IPS-NIHi11 (cell line): ENCODE measurements at regions not wholly inside any gene's neighbourhood (a gene's known extent, or its start where the extent isn't known, plus 50 kb on each side); places are given as distances from the start of the nearest gene placed in this dataset.

ENCODE experiments used
- DNase-seq: peaks from one replicate; pipeline ENCODE4 v3.0.0; 2012; ENCODE audit warnings: mixed read lengths, low spot score

- DNase-seq: no peak
These were observed 503.8 kb downstream of the TFAP2B start for GRCh38 chr6:51322505-51322904.

GRCh38 chr6:51323056-51323455, 504.4 kb downstream of the TFAP2B start:
- no peak for DNase-seq

DNA sequence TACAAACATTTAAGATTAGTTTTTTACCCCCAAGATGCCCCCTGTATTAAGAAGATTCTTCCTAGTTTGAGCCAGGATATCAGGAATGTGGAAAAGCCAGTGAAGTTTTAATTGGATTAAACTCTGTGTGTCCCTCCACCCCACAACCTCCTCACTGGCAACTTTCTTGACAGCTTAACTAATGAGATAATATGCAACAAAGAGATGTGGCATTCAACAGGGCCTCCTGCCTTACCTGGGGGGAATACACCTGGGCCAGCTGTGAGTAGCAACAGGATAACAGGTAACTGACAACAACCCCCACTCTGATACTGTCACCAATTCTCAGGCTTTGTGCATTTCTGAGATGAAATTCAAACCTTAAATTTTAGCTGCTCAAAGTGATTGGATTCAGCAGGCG, 512.3 kb downstream of the TFAP2B start:
- DNase-seq: no peak

GRCh38 chr6:51335543-51335942, 516.9 kb downstream of the TFAP2B start:
- DNase-seq: no peak

DNA sequence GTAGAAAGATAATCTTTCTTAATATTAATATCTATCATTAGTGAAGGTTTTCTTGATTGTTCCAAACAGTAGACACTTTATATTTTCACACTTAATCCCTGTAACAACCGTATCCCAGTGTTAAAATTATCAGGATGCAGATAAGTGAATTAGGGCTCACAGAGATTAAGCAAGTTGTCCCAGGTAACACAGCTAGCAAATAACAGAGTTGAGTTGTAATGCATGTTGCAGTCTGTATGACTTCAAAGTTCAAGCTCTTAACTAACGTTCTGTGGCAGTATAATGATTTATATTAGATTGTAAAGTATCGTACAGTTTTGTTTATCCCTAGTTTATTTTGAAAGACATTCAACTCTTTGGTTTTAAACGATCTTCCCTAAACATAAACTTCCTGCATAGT, 517.5 kb downstream of the TFAP2B start:
- DNase-seq: no peak

- no peak for DNase-seq
These were observed 518.6 kb downstream of the TFAP2B start for GRCh38 chr6:51337277-51337676.

- no peak for DNase-seq
These were observed 520.4 kb downstream of the TFAP2B start for GRCh38 chr6:51339108-51339507.

DNA sequence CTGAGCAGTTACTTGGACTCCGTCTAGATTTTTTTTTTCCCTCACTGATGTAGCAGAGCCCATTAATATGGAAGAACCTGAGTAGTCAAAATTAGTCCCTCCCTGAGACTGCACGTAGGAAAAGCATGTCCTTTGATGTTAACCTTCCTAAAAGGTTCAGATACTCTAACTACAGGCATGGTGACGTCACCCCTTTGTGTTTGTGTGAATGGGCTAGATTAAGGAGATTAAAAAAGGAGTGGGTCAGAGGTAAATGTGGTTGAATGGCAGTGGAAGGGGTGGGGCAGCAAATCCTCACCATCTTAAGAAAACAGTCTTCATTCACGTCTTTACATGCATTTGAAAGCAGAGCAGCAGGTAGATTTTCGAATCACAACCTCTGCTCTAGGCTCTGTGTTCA, 521.1 kb downstream of the TFAP2B start:
- peak; percentile 47 for DNase-seq

DNA sequence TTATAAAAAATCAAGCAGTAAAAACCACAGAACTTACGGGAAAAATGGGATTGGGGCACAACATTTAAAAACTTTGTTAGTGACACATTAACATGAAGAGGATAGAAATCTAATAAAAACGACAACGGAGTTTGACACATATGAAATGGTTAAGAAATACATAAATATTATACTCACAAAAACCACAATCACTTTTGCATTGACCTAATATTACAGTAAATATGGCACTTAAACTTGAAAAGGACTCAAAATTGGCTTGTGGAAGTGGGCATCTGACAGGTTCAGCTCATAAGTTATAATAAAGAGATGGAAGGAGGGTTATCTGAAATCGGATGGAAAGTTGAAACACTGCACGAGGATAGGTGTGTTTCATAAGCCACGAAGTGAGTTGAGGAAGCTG, 523.7 kb downstream of the TFAP2B start:
- DNase-seq: no peak

DNA sequence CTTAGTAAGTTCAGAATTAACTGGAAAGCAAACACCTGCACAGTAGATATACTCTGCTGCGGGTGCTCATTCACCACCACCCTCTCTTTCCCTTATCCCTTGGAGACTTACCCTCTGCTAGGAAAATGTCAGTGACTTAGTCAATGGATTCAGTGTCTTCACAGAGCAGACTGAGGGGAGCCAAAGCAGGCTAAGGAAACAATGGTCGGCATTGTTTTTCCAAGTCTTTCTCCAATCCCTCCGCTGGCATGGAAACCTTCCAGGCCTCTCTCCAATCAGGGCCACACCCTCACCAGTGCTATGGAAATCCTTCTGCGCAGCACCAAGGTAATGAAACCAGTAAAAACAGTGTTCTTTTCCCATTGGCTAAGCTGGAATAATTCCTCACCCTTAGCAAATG, 531.2 kb downstream of the TFAP2B start:
- no peak for DNase-seq

DNA sequence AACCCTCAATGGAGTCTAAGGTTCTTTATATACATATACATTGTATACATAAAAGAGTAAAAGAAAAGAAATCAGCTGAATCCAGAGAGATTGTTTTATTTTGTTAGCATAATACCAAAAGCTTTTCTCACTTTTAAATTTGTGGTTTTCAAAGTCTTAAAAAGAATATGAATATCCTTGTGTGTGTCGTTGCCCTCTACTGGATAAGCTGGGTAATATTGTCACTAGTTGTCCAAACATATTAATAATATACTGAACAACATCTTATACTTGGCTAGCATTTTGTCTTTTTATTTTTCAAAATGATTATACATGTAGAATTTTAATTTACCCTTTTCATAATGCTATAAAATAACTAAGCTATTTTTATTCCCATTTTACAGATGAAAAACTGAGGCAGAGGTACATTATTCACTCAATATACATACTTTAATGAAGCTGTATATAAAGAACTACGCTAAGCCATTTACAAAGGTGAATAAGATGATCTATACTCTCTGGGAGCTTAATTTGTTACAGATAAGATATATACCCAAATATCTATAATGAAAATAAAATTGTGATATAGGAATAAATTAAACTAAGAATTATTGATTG, 531.7 kb downstream of the TFAP2B start:
- no peak for DNase-seq

DNA sequence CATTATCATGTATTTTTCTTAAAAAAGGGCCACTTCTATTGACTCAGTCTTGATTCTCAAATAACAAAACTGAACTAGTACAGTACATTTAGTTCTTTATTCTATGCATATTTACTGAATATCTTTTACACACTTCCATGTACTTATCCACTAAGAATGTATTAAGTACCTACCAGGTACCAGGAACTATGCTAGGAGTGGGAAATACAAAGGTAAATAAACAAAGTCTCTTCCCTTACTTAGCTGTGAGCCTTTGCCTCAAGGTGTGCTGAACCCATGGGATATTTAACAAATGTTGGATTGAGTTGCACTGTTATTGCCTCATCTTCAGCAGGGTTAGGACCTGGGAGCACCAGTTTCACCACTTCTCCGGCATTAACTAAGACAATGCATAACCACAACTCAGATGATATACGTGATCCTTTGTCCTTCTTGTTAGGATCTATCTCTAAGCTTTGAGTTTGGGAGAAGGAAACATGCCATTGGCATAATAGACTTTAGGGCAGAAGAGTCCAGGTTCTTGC, 533.9 kb downstream of the TFAP2B start:
- no peak for DNase-seq

- no peak for DNase-seq
These were observed 541.6 kb downstream of the TFAP2B start for GRCh38 chr6:51360287-51360686.

DNA sequence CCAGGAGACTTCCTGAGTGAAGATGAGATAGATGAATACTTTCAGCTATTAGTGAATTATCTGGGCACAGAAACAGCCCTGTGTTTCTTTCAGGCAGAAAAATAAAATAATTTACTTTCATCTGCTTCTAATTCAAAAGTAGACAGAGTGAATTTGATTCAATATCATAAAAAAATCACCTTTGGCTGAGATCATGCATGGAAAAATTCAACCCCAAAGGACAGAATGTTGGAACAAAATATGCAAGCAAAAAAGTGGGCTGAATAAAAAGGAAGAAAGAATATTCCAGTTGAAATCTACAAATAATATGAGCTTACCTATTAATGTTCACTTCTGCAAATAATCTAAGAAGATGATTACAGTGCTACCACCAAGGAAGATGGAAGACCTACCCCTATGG, 546.9 kb downstream of the TFAP2B start:
- no peak for DNase-seq

- no peak for DNase-seq
These were observed 550.8 kb downstream of the TFAP2B start for GRCh38 chr6:51369485-51369884.

- DNase-seq: no peak
These were observed 564.2 kb downstream of the TFAP2B start for GRCh38 chr6:51382847-51383246.

DNA sequence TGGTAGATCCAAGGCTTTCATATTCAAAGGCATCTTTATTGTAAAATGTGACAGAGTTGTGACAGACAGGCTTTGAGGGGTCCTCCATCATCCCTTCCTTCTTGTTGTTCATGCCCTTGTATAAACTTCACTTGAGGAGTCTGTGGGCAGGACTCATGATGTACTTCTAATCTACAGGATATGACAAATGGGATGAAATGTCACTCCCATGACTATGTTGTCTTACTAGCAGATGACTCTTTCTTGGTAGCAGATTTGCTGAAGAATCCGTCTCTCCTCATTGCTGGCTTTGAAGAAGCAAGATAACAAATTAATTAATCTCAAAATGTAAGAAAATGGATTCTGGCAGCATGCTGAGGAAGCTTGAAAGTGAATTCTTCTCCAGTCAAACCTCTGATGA, 566.1 kb downstream of the TFAP2B start:
- DNase-seq: no peak

DNA sequence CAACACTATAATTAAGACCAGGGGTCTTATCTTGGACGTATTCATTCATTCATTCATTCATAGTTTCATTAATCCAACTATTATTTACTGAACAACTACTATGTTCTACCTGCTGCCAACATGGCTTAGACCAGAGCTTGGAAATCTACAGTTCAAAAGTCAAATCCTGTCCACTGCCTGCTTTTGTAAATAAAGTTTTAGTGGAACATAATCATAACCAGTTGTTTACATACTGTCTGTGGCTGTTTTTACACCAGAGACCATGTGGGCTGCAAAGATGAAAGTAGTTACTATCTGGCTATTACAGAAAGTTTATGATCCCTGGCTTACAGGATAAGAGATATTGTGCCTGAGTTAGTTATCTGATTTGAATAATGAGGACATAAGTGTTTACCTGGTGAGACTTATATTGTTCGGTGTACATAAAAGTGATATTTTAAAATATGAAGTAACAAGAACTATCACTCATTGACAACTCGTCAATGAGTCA, 567.7 kb downstream of the TFAP2B start:
- DNase-seq: no peak

DNA sequence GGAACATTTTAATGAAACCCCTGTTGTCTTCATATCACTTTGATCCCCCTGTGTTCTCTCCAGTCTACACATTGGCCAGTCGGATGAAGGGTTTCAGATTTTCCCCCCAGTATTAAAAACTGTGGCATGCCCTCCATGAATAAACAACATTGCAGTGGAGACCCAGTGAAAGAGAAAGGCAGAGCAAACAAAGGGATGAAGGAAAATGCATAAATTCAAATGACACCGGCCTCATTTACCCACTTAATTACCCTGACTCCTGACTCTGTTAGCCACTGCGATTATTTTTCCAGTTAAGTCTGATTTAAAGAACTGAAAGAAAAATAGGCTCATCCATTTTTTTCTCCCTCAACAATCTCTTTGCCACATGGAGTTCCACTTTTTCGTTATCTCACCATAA, 569.2 kb downstream of the TFAP2B start:
- no peak for DNase-seq

- no peak for DNase-seq
These were observed 575.4 kb downstream of the TFAP2B start for GRCh38 chr6:51394061-51394460.

GRCh38 chr6:51396583-51396982, 577.9 kb downstream of the TFAP2B start:
- DNase-seq: no peak

- DNase-seq: no peak
These were observed 579.5 kb downstream of the TFAP2B start for GRCh38 chr6:51398064-51398705.

DNA sequence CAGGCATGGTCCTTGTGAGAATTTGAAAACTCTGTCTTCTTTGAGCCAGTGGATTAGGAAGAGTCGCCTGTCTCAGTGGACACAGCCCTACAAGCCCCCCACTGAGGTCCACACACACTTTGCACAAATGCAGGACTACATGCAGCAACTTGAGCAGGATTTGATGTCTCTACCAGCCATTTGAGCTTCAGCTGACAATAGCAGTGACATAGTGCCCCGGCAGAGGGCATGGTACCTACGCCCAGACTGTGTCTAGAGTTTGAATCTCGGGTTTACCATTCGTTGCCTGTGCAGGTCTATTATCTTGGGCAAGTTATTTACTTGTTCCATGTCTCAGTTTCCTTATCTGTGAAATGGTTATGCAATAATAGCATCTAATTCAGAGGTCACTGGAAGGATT, 580.1 kb downstream of the TFAP2B start:
- DNase-seq: no peak

GRCh38 chr6:51410453-51410852, 591.8 kb downstream of the TFAP2B start:
- DNase-seq: no peak
